ENCODE measurements at regions not wholly inside any gene's neighbourhood (a gene's known extent, or its start where the extent isn't known, plus 50 kb on each side); places are given as distances from the start of the nearest gene placed in this dataset.

GRCh38 chr2:51237626-51238271 lies 205.8 kb upstream of the NRXN1 start:
- TF ChIP-seq, protein P1, sequence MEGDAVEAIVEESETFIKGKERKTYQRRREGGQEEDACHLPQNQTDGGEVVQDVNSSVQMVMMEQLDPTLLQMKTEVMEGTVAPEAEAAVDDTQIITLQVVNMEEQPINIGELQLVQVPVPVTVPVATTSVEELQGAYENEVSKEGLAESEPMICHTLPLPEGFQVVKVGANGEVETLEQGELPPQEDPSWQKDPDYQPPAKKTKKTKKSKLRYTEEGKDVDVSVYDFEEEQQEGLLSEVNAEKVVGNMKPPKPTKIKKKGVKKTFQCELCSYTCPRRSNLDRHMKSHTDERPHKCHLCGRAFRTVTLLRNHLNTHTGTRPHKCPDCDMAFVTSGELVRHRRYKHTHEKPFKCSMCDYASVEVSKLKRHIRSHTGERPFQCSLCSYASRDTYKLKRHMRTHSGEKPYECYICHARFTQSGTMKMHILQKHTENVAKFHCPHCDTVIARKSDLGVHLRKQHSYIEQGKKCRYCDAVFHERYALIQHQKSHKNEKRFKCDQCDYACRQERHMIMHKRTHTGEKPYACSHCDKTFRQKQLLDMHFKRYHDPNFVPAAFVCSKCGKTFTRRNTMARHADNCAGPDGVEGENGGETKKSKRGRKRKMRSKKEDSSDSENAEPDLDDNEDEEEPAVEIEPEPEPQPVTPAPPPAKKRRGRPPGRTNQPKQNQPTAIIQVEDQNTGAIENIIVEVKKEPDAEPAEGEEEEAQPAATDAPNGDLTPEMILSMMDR (IDR thresholded peaks at IDR 0.05; ENCODE audit: low read depth, low read length), result no peak
- H3K4me3 ChIP-seq (ENCODE audit: low read depth, low read length), result no peak overlapping the region

GRCh38 chr2:51232027-51232426 lies 200.1 kb upstream of the NRXN1 start:
- TF ChIP-seq, protein P1 (IDR thresholded peaks at IDR 0.05; ENCODE audit: low read depth, low read length), result no peak

GRCh38 chr2:51231071-51231470 lies 199.1 kb upstream of the NRXN1 start:
- no peak overlapping the region for H3K4me3 ChIP-seq (ENCODE audit: low read depth, low read length)
- TF ChIP-seq, protein P1 (IDR thresholded peaks at IDR 0.05; ENCODE audit: low read depth, low read length), result no peak

More at GRCh38 chr2:51232027-51232426, 200.1 kb upstream of the NRXN1 start:
- no peak overlapping the region for H3K4me3 ChIP-seq (ENCODE audit: low read depth, low read length)

DNA sequence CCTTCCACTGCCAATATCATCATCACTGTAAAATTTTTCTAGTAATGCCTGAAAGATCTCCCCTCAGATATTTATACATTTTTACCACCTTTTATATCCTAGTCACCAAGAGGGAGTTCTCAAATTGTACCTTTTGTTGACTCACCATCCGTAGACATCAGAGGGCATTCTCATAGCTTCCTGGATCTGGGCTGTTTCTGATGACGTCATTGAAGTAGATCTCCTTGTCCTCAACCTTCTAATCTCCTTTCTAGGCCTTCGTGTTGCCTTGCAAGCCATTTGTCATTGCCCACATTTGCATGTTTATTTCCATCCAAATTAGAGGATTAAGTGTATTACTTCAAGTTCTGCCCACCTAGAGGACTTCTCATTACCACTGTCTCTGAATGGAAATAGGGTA lies 193.4 kb upstream of the NRXN1 start:
- no peak overlapping the region for H3K4me3 ChIP-seq (ENCODE audit: low read depth, low read length)
- TF ChIP-seq, protein P1 (IDR thresholded peaks at IDR 0.05; ENCODE audit: low read depth, low read length), result no peak

GRCh38 chr2:51224790-51225189 lies 192.9 kb upstream of the NRXN1 start:
- H3K4me3 ChIP-seq (ENCODE audit: low read depth, low read length), result no peak overlapping the region
- TF ChIP-seq, protein P1 (IDR thresholded peaks at IDR 0.05; ENCODE audit: low read depth, low read length), result no peak

DNA sequence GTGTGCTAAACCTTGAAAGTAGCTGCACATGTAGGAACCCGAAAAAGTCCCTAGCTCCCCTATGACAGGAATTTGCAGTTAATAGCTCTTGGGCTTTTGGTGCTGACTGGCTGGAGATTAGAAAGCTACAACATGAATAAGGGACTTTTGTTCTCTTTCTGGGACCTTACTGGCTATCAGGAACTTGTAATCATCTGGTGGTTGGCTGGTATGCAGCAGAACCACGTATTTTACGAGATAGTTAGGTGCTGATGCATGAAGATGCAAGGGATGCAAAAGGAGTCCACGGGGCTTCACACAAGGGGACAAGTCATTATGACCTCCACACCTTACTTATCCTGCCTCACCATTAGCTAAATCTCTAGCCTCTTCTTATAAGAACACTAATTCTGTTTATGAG lies 190.2 kb upstream of the NRXN1 start:
- no peak overlapping the region for H3K4me3 ChIP-seq (ENCODE audit: low read depth, low read length)
- TF ChIP-seq, protein P1 (IDR thresholded peaks at IDR 0.05; ENCODE audit: low read depth, low read length), result no peak

GRCh38 chr2:51220606-51221005 lies 188.7 kb upstream of the NRXN1 start:
- no peak overlapping the region for H3K4me3 ChIP-seq (ENCODE audit: low read depth, low read length)
- TF ChIP-seq, protein P1 (IDR thresholded peaks at IDR 0.05; ENCODE audit: low read depth, low read length), result no peak
